T1000 (cell line): ENCODE measurements at regions not wholly inside any gene's neighbourhood (a gene's known extent, or its start where the extent isn't known, plus 50 kb on each side); places are given as distances from the start of the nearest gene placed in this dataset.
"Not testable (repeated sequence)": the region's sequence is repeated elsewhere in the genome, so short reads cannot be mapped to it uniquely, and the experiment has no call there.

ENCODE experiments used
- DNase-seq: peaks from one replicate; lab custom pipeline; 2025; ENCODE audit warnings: mixed read lengths; lab: John Stamatoyannopoulos, UW

- no peak for DNase-seq
These were observed 1491.5 kb upstream of the PRMT6 start for GRCh38 chr1:105565006-105565405.

DNA sequence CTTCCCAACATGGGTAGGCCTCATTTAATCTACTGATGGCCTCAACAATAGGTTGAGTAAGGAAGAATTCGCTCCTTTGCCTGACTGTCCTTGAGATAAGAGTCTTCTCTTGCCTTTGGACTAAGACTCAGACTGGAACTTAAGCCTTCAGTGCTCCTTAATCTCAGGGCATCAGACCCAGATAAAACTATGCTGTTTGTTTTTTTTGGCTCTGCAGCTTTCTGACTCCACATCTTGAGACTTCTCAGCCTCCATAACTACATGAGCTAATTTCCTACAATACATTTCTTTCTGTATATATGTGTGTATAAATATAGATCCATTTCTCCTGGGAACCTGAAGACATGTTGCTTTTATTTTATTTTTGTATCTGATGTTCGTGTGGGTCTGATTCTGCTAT, 1470.7 kb upstream of the PRMT6 start:
- no peak for DNase-seq

GRCh38 chr1:105591681-105592080, 1464.8 kb upstream of the PRMT6 start:
- DNase-seq: no peak

GRCh38 chr1:105608713-105609112, 1447.8 kb upstream of the PRMT6 start:
- no peak for DNase-seq

DNA sequence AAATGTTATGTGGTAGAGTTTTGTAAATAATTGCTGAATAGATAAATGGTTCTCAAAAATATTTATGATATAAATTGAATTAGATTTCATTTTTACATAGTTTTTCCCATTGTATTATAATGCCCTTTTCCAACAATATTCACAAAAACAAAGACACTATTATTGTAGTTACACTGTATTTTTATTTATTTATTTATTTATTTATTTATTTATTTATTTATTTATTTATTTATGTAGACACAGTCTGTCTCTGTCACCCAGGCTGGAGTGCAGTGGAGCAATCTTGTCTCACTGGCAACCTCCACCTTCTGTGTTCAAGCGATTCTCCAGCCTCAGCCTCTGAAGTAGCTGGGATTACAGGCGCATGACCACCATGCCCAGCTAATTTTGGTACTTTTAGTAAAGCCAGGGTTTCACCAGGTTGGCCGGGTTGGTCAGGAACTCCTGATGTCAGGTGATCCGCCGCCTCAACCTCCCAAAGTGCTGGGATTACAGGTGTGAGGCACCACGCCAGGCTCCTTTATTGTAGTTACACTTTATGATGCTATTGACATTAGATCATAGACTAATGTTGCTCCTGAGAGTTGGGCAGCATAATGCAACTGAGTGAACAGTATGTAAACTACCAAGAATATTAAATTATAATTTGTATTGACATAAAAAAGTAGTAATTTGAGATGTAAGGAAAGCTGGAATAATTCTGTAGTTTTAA, 1430.0 kb upstream of the PRMT6 start:
- no peak for DNase-seq

GRCh38 chr1:105631153-105631744, 1425.2 kb upstream of the PRMT6 start:
- DNase-seq: not testable (repeated sequence)

DNA sequence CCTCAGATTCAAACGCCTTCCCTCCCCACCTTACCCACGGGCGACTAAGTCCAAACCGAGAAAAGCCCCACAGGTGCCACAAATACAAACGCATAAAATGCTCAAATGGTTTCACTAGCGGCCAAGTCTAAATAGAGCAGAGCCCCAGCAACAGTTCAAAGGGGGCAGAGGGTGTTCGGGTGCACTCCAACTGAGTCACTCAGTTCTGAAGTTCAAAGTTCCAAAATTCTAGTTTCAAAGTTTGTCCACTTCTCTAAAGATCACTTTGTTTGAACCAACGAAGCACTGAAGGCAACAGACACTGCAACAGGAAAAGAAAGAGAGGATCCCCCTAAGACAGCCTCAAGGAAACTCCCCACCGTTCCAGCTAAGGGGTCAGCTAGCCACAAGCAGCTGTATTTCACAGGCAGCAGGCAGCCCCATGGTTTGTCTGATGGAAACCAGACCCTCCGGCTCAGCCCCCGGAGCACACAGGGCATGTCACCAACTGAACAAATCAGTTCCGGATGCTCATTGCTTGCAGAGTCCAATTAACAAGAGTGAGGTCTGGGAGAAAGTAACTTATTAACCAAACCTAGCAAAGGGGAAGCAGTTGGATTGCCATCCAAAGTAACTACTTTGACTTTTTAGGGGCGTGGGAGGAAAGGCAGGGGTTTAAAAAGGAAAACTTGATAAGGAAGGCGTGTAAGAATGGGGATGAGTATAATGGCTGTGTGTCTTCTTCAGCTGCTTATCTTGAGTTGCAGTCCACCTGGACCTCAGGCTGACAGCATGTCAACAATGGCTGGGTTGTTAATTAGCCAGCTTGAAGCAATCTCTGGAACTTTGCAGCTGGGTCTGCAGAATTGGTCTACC, 1423.9 kb upstream of the PRMT6 start:
- no peak for DNase-seq

- no peak for DNase-seq
These were observed 1420.4 kb upstream of the PRMT6 start for GRCh38 chr1:105636052-105636451.

DNA sequence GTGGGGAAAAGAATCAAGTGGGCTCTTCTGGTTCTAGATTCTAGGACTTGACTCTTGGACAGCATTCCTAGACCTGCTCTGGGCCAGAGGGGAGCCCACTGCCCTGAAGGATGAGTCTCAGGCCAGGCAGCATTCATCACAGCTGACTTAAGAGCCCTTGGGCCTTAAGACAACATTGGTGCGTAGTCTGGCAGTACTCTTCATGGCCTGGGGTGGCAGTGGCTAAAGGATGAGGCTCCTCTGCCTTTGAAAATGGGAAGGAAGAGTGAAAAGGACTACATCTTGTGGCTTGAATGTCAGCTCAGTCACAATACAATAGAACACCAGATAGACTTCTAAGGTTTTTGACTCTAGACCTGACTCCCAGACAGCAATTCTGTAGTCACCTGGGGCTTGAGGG, 1415.1 kb upstream of the PRMT6 start:
- DNase-seq: no peak

GRCh38 chr1:105652109-105652508, 1404.4 kb upstream of the PRMT6 start:
- no peak for DNase-seq

DNA sequence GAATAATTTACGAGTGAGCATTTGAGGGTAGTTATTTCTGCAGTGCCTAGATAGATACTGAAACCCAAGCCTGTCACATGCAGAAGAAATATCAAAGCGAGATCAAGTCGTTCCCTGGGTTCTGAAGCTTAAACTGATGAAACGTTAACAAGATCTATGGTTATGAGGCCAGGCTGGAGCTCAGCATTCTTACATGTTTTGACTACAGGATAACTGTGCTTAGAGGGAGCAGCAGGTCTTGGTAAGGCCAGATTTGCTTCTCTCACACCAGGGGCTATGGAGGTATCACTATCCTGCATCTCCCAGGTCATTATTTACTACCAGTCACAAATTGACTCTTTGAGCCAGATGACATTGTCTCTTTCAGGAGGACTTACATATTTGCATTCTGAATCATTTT, 1401.4 kb upstream of the PRMT6 start:
- DNase-seq: no peak

DNA sequence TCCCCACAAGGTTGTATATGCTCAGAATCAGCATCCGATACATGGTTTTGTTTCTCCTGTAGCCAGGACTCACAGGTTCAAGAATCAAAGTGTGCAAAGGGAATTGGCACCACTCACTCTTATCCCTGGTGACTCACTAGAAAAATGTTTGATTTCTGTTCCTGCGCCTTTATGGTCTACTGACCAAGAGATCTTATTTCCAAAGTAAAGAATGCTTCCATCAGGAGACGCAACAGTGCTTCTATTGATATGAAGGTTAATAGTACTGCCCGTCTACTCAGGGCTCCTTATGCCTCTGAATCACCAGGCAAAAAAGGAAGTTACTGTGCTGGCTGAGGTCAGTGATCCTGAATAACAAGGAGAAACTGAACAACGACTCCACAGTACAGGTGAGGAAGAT, 1392.0 kb upstream of the PRMT6 start:
- no peak for DNase-seq

DNA sequence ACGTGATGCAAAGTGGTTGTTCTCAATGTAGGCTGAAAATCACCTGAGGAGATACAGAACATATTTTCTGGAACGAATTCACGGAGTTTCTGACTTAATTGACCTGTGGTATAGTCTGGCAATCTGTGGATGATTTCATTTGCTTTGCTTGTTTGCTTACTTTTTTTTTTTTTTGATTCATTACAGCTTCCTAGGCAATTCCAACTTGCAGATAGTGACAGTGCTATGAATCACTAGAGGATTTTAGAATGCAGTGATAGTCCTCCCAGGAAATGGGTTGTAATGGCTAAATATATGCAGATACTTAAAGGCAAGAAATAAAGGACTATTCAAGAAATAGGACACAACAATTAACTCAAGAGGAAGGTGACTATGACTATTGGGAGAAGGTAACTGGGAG, 1378.1 kb upstream of the PRMT6 start:
- DNase-seq: no peak

GRCh38 chr1:105684714-105685113, 1371.8 kb upstream of the PRMT6 start:
- no peak for DNase-seq

DNA sequence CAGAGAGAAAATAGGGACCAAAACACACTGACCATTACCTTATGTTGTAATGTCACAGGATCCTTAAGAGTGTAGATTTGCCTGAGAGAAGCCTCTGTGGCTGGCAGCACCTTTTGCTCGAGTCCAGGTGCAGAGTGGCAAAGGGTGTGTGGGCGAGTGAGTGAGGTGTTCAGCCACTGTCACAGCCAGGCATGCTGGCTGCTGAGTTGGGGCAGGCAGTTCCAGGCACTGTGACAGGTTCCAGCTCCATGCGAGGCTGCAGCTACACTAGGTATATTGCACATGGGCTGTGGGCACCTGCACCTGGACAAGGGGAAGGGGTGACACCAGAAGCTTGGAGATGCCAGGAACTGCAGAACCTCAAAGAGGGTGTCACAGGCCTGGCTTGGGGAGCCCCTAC, 1370.4 kb upstream of the PRMT6 start:
- no peak for DNase-seq

DNA sequence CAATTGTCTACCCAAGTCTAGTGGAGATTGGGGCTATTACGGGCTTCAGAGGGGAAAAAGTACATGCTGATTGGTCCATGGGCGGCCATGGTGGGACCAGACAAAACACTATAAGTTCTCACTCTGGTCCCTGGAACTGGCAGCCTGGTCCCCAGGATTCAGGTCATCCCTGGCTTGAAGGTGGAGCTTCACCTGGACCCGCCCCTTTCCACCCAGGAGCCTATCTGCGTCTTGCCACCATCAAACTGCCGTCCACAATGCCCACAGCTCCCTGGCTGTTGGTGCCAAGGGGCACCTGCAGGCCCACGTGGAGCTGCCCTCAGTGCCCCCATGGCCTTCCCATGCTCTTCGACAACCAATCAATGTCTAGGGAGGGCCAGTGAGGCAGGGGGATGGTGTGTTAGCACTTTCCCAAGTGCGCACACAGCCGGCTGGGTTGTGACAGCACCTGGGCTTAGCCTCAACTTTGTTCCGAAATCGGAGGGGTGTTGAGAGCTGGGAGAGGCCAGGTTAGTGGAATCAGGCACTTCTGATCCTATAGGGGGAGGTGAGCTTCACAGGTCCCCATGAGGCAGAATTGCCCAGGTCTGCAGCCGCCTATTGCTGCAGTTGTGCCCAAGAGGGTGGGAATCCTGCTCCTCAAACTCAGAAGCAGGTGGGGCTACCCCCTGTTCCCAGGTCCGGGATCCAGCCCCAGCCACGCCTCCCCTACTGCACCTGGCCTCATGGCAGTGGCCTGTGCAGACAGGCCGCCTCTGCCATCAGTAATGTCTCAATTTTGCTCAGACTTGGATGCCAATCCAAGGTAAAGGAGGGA, 1369.4 kb upstream of the PRMT6 start:
- DNase-seq: no peak

DNA sequence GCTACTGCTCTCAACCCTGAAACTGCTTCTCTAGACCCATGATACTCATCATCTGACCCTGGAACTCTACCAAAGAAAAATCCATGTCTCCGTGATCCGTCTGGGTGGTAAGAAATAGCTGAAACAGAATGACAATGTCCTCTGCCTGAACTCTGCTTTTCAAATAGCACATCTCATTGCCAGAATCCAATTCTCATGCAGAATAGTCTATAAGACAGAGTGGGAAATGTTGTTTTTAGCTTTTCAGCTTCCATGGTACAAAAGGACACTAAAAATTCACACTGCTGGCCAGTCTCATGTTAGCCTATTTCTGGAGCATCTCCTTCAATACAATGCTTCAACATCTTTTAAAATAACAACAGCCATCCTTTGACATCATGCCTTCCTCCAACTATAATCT, 1355.8 kb upstream of the PRMT6 start:
- no peak for DNase-seq

GRCh38 chr1:105724286-105724685, 1332.2 kb upstream of the PRMT6 start:
- DNase-seq: no peak

DNA sequence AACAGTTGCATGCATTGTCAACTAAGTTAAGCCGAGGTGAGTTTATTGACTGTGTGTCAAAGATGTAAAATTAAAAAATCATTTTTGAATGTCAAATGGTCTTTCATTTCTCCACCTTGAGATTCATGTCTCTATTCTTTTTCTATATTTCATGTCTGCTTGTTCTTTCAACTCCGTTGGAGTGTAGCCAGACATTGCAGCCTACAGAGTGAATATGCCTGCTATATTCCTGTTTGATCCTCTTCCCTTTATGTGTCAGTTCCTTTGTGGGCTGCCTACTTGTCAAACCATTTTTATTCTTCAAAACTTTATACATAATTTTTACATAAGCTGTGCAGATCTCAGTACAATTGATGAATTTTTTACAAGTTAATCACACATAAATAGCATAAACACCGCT, 1325.8 kb upstream of the PRMT6 start:
- DNase-seq: no peak

DNA sequence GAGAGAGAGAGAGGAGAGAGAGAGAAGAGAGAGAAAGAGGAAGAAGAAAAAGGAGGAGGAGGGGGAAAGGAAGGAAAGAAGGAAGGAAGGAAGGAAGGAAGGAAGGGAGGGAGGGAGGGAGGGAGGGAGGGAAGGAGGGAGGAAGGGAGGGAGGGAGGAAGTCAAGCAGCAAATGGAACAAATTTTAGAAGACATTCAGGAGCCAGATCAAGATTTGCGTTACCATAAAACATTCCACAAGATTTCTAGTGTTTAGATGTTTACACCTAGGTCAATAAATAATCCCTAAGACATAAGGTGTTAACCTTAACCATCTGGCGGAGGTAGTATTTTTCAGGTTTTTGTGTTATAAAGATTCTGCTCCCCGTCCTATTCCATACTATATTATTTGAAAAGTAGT, 1320.1 kb upstream of the PRMT6 start:
- DNase-seq: no peak

GRCh38 chr1:105779727-105780126, 1276.7 kb upstream of the PRMT6 start:
- DNase-seq: no peak

GRCh38 chr1:105785021-105785420, 1271.5 kb upstream of the PRMT6 start:
- no peak for DNase-seq
